ENCODE measurements at regions not wholly inside any gene's neighbourhood (a gene's known extent, or its start where the extent isn't known, plus 50 kb on each side); places are given as distances from the start of the nearest gene placed in this dataset.
A peak's percentile ranks its signal among the peaks of the same experiment; 100 is the strongest.
"Not testable (repeated sequence)": the region's sequence is repeated elsewhere in the genome, so short reads cannot be mapped to it uniquely, and the experiment has no call there.

- DNase-seq (ENCODE audit: low spot score), result not testable (repeated sequence)
Measured at GRCh38 chr2:4988444-4988843, 703.7 kb upstream of the SOX11 start.

- peak; percentile 3 for DNase-seq (ENCODE audit: low spot score)
Measured at GRCh38 chr2:4992226-4992625, 700.0 kb upstream of the SOX11 start.

DNA sequence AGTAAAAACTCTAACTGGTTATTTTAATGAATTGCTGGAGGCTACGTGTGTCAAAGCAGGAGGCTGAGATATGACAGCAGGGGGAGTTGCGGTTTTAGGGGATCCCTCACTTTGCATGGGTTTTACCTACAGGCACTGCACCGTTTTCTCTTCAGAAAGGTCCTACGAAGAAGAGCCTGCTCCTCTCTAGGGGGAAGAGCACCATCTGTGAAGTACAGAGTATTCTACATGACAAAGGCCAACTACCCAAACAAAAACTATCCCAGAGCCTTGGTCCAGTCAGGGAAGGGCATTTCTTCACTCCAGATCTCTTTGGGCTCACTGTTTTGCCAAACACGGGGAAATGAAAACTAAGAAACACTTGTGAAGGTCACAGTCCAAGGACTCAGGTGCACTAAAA, 696.7 kb upstream of the SOX11 start:
- no peak for DNase-seq (ENCODE audit: low spot score)

GRCh38 chr2:5007596-5007995, 684.6 kb upstream of the SOX11 start:
- no peak for DNase-seq (ENCODE audit: low spot score)

GRCh38 chr2:5019324-5019723, 672.9 kb upstream of the SOX11 start:
- no peak for DNase-seq (ENCODE audit: low spot score)

DNA sequence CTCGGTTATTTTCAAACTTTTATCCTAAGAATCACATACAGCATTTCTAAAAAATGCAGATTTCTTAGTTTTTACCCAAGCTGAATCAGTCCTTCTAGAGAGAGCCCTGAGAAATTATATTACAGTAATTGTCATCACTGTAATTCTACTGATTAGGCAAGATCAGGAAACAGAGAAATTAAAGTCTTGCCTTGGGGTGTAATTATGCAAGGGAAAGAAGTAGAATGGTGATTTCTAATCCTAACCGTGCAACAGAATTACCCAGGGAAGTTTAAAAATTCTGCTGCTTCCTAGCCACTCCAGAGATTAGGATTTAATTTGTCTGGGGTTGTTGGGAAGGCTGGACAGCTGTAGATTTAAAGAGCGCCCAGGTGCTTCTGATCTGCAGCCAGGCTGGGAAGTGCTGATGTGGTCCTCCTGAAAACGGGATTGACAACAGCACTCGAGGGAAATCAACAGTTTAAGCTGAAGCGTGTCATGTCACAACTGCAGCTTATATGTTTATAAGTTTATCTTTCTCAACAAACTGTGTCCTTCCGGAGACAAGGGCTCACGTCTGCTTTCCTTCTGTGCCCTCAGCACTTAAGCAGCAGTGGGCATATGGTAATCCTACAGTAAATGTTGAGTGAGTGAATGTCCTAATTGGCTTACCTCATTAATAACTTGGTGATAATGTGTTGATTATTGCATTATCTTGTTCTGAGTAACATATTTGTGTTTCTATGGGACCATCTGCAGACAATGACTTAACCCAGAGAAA, 671.9 kb upstream of the SOX11 start:
- DNase-seq (ENCODE audit: low spot score), result no peak

DNA sequence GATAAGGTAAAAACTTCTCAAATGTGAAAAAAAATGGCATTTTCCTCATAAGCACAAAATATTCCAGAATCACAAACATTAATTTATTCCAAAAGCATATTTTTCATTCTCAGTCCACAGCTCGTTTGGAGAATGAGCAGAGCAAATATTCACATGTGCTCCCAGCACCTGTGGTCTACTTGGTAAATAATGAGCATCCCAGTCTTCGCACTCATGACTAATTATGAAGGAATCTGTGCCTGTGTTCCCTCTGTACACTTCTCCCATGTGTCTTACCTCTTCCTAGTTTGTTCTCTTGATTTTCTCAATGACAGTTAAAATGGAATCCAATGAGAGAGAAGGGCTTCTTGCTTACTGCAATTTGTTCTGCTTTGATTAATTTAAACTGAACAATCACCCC, 671.0 kb upstream of the SOX11 start:
- DNase-seq (ENCODE audit: low spot score), result peak; percentile 26

- DNase-seq (ENCODE audit: low spot score), result no peak
Measured at GRCh38 chr2:5022061-5022460, 670.1 kb upstream of the SOX11 start.

DNA sequence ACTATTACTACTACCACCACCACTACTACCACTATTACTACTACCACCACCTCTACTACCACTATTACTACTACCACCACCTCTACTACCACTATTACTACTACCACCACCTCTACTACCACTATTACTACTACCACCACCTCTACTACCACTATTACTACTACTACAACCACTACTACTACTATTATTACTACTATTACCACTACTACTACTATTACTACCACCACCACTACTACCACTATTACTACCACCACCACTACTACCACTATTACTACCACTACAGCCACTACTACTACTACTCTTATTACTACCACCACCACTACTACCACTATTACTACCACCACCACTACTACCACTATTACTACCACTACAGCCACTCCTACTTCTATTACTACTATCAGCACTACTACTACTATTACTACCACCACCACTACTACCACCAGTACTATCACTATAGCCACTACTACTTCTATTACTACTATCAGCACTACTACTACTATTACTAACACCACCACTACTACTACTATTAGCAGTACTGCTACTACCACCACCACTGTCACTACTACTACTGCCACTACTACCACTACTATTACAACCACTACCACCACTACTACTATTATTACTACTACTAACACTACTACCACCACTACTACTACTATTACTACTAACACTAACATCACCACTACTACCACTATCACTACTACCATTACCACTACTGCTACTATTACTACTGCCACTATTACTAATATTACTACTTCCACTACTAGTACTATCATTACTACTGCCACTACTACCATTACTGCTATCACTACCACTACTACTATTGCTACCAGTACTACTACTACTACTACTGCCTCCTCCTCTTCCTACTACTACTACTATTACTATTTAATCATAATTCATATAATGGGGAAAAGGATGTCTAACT, 669.2 kb upstream of the SOX11 start:
- DNase-seq (ENCODE audit: low spot score), result not testable (repeated sequence)

GRCh38 chr2:5026571-5027234, 665.5 kb upstream of the SOX11 start:
- no peak for DNase-seq (ENCODE audit: low spot score)

DNA sequence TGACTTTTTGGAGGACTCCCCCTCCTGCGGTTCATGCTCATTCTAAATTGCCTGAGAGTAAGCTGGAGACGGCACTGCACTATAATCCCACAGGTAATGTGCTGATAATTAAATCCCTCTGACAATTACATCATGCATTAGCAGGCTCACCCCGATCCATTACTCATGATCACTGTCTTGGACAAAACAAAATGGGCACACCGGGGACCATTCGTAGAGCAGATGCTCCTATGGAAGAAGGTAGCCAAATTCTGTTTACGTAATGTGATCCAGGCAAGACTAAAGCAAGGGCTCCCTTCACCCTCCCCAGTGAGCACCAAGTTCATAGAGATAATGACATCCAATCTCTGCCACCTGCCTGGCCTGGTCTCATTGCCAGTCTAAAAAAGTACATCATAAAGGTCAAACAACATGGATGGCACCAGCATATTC, 657.1 kb upstream of the SOX11 start:
- DNase-seq (ENCODE audit: low spot score), result no peak

- no peak for DNase-seq (ENCODE audit: low spot score)
Measured at GRCh38 chr2:5036256-5036655, 655.9 kb upstream of the SOX11 start.

DNA sequence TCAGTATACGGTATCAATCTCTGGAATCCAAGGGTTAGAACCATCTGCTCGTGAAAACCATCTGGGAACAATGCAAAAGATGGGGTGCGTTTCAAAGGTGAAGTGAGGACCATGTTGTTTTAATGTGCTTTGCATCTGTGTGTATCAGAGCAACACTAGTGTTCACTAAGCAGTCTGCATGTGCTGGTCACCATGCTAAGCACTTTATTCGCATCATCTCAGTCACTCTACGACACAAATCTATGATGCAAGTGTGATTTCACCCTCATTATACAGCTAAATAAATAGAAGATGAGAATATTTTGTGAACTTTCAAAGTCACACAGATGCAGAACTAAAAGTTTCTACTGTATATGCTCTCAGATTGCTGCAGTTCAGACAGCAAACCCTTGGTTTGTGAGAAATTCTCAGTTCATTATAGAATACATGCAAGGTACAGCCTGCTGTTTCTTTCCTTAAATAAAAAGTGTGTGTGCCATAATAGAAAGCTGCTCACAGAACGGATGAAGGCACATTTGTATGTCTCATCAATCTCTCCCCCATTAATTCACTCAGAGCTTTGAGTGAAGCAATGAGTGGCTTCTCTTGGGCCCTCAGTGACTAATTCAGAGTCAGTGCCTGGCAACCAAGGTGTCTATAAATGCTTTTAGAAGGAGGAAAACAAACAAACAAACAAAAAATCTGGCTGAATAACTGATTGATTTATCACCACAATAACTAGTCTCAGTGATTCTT, 652.8 kb upstream of the SOX11 start:
- no peak for DNase-seq (ENCODE audit: low spot score)

DNA sequence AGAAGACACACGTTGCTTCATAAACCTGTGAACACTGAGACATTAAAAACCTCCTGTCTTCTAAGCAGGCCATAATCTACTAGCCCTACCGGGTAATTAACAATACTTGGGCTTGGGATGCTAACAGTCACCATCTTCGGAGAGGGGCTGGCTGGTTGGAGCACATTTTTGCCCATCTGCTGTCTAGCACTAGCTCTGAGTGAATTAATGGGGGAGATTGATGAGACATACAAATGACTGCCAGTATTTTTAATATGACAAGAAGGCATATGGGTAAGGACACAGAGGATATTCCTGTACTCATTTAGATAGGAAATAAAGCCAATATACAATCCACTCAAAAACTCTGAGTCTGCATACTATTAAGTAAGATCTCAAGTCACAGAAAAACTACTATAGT, 651.6 kb upstream of the SOX11 start:
- no peak for DNase-seq (ENCODE audit: low spot score)

DNA sequence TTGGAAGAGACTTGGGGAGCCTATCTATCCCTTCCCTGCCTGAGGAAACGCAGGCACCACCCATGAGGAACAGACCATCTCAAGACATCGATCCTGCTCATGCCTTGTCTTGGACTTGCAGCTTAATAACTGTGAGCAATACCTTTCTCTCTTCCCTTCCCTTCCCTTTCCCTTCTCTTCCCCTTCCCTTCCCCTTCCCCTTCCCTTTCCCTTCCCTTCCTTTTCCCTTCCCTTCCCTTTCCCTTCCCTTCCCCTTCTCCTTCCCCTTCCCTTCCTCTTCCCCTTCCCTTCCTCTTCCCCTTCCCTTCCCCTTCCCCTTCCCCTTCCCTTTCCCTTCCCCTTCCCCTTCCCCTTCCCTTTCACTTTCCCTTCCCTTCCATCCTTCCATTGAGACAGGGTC, 650.7 kb upstream of the SOX11 start:
- no peak for DNase-seq (ENCODE audit: low spot score)

DNA sequence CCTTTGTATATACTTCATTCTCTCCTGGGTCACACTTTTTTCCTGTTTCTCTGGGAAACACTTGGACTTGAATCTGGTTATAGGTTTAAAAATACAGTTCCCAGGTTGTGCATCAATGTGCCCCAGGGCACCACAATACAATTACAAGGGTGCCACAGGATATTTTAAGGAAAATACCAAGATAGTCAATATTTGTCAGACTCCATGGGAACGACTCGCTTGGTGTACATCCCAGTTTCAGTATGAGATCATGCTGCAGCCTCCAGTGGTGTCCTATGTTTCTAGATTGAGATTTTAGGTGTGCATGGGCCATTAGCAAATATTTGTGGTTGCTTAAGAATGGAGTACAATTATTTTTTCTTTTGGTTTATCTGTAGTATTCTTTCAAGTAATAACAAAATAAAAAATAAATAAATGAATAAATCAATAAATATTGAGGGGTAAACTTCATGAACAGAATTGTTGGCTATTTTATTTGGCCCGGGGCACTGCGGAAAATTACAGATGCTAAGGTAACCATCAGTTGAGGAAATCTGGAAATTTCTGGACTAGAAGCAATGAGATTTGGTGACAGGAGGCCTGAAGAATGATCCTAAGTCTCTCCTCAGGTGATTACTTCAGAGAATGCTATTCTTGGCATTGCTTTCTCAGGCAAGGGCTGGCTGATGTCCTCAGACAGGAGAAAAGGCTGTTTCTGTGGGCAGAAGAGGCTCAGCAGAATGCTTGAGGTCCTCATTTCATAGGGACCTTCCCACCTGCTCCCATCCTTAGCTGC, 649.3 kb upstream of the SOX11 start:
- peak; percentile 74 for DNase-seq (ENCODE audit: low spot score)

- DNase-seq (ENCODE audit: low spot score), result no peak
Measured at GRCh38 chr2:5051300-5051699, 640.9 kb upstream of the SOX11 start.

DNA sequence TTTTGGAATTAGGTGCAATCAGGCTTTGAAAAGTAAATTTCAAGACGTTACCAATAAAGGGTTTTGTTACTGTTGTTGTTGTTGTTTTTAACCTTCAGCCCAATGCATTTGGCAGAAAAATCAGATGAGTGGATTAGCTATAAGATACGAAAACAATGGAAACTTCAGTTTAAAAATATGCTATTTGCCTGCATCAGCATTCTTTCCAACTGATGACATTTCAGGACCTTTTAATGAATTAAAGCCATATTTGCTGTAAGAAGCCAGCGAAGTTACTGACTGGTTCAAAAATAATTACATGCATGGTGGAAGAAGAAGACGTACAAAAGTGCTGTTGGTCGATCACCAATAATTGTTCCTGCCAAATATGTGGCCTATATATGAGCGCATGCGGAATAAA, 639.3 kb upstream of the SOX11 start:
- DNase-seq (ENCODE audit: low spot score), result no peak

GRCh38 chr2:5057891-5058351, 634.3 kb upstream of the SOX11 start:
- DNase-seq (ENCODE audit: low spot score), result no peak

- DNase-seq (ENCODE audit: low spot score), result no peak
Measured at GRCh38 chr2:5060956-5061355, 631.2 kb upstream of the SOX11 start.

- no peak for DNase-seq (ENCODE audit: low spot score)
Measured at GRCh38 chr2:5064687-5065086, 627.5 kb upstream of the SOX11 start.
